Endothelial cell of umbilical vein (primary cell): ENCODE measurements at regions not wholly inside any gene's neighbourhood (a gene's known extent, or its start where the extent isn't known, plus 50 kb on each side); places are given as distances from the start of the nearest gene placed in this dataset.

Experiments used
- BruUV-seq: library from RNA; stranded (reverse); fragments of 400-500 nt; replicated peaks from 2 replicates; lab custom pipeline; 2021; lab: Mats Ljungman, UMichigan
- CTCF ChIA-PET: fragments of 300-600, 350-600 bp; sonication (Branson Sonifier 250); formaldehyde crosslinking; loops from one replicate; lab custom pipeline; 2021; ENCODE audit warnings: antibody characterized with exemption, inconsistent platforms; lab: Charles Lee
- POLR2A ChIA-PET: fragments of 300-600, 350-600 bp; sonication (Branson Sonifier 250); formaldehyde crosslinking; loops from one replicate; lab custom pipeline; 2021; ENCODE audit warnings: antibody characterized with exemption, inconsistent platforms; lab: Charles Lee
- DNase-seq: peaks from one replicate; pipeline ENCODE4 v3.0.0-alpha.2; 2011; ENCODE audit warnings: low read depth, low spot score
- FAIRE-seq: peaks from 2 replicates; lab custom pipeline; 2011; peaks lifted over from hg19 to GRCh38; lab: Jason Lieb, UNC
- H2AFZ ChIP-seq: 2 replicates; pipeline ENCODE4 v1.6.0; 2012; ENCODE audit warnings: low read depth, low read length, control low read depth, inconsistent platforms
- H3K27ac ChIP-seq: 2 replicates; pipeline ENCODE4 v1.5.1; 2011; ENCODE audit warnings: low read depth, mild to moderate bottlenecking, control low read depth, low read length, moderate library complexity; ENCODE audit not compliant: insufficient read depth
- H3K27me3 ChIP-seq, 2 experiments: 2 replicates each; pipeline versions ENCODE4 v1.6.0 to v1.6.1; 2011; ENCODE audit warnings: low read length in 2 of 2, mixed read lengths in 1 of 2; ENCODE audit not compliant: control insufficient read depth in 2 of 2, insufficient read depth in 2 of 2
- H3K36me3 ChIP-seq, 2 experiments: 2 replicates in 1 of 2; 3 replicates in 1 of 2; pipeline ENCODE4 v1.5.1; 2011; ENCODE audit warnings: low read length in 2 of 2, mild to moderate bottlenecking in 1 of 2, moderate library complexity in 1 of 2; ENCODE audit not compliant: control insufficient read depth in 2 of 2, insufficient read depth in 2 of 2; ENCODE audit errors: extremely low read depth in 1 of 2
- H3K4me1 ChIP-seq: 3 replicates; pipeline ENCODE4 v1.5.1; 2011; ENCODE audit warnings: mild to moderate bottlenecking, low read length; ENCODE audit not compliant: control insufficient read depth, insufficient read depth; ENCODE audit errors: extremely low read depth
- H3K4me2 ChIP-seq: 2 replicates; pipeline ENCODE4 v1.6.1; 2011; ENCODE audit warnings: low read length, control low read depth, mixed read lengths; ENCODE audit not compliant: insufficient read depth
- H3K4me3 ChIP-seq, 3 experiments: fragments of 200-600 bp in 1 of 3; sonication (generic), shearing (Covaris generic) in 1 of 3; replicated peaks in 1 of 3; 2 replicates each; pipeline ENCODE4 v1.5.1; 2011 to 2016; ENCODE audit warnings: control low read depth in 3 of 3, low read length in 3 of 3, mild to moderate bottlenecking in 2 of 3, inconsistent platforms in 1 of 3, low read depth in 1 of 3, moderate library complexity in 1 of 3; ENCODE audit not compliant: insufficient read depth in 1 of 3
- H3K79me2 ChIP-seq: 2 replicates; pipeline ENCODE4 v1.6.0; 2012; ENCODE audit warnings: low read length, inconsistent platforms; ENCODE audit not compliant: control insufficient read depth, insufficient read depth
- H3K9ac ChIP-seq: replicated peaks from 2 replicates; pipeline ENCODE3; 2011; ENCODE audit warnings: low read length, control low read depth; ENCODE audit not compliant: insufficient read depth; ENCODE audit errors: extremely low read depth
- H3K9me1 ChIP-seq: replicated peaks from 3 replicates; pipeline ENCODE4 v1.6.0; 2011; ENCODE audit warnings: mild to moderate bottlenecking, low read length; ENCODE audit not compliant: control insufficient read depth, insufficient read depth; ENCODE audit errors: extremely low read depth
- H3K9me3 ChIP-seq: replicated peaks from 2 replicates; pipeline ENCODE4 v1.5.1; 2012; ENCODE audit warnings: low read length, inconsistent platforms; ENCODE audit not compliant: control insufficient read depth, insufficient read depth
- H4K20me1 ChIP-seq: replicated peaks from 2 replicates; pipeline ENCODE3; 2011; ENCODE audit warnings: mild to moderate bottlenecking, low read length; ENCODE audit not compliant: control insufficient read depth, insufficient read depth; ENCODE audit errors: extremely low read depth
- EZH2 ChIP-seq: IDR thresholded peaks from 2 replicates; pipeline ENCODE4 v1.6.1; 2012; ENCODE audit warnings: borderline replicate concordance, low read depth, mild to moderate bottlenecking, moderate library complexity, low read length, inconsistent platforms; ENCODE audit not compliant: severe bottlenecking
- FOS ChIP-seq: IDR thresholded peaks from 2 replicates; pipeline ENCODE4 v1.6.1; 2011; ENCODE audit warnings: mild to moderate bottlenecking, low read length, moderate library complexity, borderline replicate concordance; ENCODE audit not compliant: insufficient read depth
- GATA2 ChIP-seq: IDR thresholded peaks from 2 replicates; pipeline ENCODE4 v1.7.0; 2011; ENCODE audit warnings: low read depth, mild to moderate bottlenecking, moderate library complexity, mixed read lengths, low read length; ENCODE audit not compliant: insufficient read length, insufficient read depth
- JUN ChIP-seq: IDR thresholded peaks from 2 replicates; pipeline ENCODE4 v1.6.1; 2011; ENCODE audit warnings: borderline replicate concordance, low read depth; ENCODE audit not compliant: insufficient read length, insufficient read depth
- MYC ChIP-seq: IDR thresholded peaks from one replicate; pipeline ENCODE4 v1.6.1; 2011; ENCODE audit warnings: mild to moderate bottlenecking, low read depth, low read length
- POLR2A ChIP-seq: IDR thresholded peaks from 2 replicates; pipeline ENCODE4 v1.6.1; 2012; ENCODE audit warnings: low read depth, mild to moderate bottlenecking, control low read depth, low read length
- POLR2AphosphoS5 ChIP-seq: IDR thresholded peaks from 2 replicates; pipeline ENCODE4 v1.6.1; 2012; ENCODE audit warnings: low read depth, mild to moderate bottlenecking, control low read depth, low read length, moderate library complexity; ENCODE audit not compliant: insufficient read depth
- dilution Hi-C: fragments of 300-500 bp; cut with MboI; formaldehyde crosslinking; loops from one replicate; pipeline ENCODE4 v1.15.0; 2019; ENCODE audit warnings: low sequenced_read_pairs; ENCODE audit not compliant: extremely low pct_ligation_motif_present
- intact Hi-C: fragments of 100-400 bp; cut with micrococcal nuclease; formaldehyde crosslinking; loops from one replicate; pipeline ENCODE4 v1.10.0; 2022
- TF ChIP-seq, protein P1 (sequence below), 2 donors: IDR thresholded peaks; 1 replicate in 1 of 2; 2 replicates in 1 of 2; pipeline ENCODE4 v1.5.1; 2011; ENCODE audit warnings: low read length in 2 of 2, mild to moderate bottlenecking in 2 of 2, moderate library complexity in 2 of 2, control low read depth in 1 of 2, inconsistent platforms in 1 of 2, low read depth in 1 of 2; ENCODE audit not compliant: insufficient read depth in 1 of 2; ENCODE audit errors: extremely low read depth in 1 of 2
- TF ChIP-seq, protein P2 (sequence below): IDR thresholded peaks from 2 replicates; pipeline ENCODE4 v1.6.1; 2011; ENCODE audit not compliant: insufficient read depth, insufficient read length

DNA sequence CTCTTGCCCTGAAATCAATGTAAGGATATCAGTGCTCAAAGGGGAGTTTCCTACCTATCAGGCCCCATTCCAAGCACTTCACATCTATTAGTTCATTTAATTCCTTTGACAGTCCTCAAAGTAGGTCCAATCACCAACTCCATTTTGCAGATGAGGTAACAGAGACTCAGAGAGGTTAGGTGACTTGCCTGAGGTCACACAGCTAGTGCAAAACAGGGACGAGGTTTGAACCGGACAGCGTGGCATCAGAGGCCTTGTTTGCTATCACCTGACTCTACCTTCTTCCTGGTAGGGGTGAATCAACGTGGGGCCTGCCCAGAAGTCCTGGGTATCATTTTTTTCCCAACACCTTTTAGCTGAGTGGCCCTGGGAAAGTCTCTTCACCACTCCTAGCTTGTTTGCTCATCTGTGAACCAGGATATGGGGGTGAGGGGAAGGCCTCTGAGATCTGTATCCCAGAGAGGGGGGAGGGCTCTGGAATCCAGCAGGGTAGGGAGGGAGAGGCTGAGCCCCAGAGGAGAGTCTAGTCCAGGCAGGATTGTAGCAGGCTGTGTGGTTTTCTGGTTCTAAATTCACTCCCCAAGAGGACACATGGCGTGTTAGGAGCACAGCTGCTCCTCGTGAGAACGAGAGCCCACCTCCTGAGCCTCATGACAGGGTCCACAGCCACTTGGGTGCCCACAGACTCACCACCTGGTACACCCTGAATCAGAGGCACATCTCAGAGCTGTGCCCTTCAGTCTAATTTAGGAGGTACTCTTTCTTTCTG, 174.7 kb downstream of the MN1 start:
- TF ChIP-seq MYC (no peak), POLR2AphosphoS5 (no peak), GATA2 (no peak), JUN (no peak), FOS (no peak), POLR2A (no peak), EZH2 (no peak)
- TF ChIP-seq, protein P1, sequence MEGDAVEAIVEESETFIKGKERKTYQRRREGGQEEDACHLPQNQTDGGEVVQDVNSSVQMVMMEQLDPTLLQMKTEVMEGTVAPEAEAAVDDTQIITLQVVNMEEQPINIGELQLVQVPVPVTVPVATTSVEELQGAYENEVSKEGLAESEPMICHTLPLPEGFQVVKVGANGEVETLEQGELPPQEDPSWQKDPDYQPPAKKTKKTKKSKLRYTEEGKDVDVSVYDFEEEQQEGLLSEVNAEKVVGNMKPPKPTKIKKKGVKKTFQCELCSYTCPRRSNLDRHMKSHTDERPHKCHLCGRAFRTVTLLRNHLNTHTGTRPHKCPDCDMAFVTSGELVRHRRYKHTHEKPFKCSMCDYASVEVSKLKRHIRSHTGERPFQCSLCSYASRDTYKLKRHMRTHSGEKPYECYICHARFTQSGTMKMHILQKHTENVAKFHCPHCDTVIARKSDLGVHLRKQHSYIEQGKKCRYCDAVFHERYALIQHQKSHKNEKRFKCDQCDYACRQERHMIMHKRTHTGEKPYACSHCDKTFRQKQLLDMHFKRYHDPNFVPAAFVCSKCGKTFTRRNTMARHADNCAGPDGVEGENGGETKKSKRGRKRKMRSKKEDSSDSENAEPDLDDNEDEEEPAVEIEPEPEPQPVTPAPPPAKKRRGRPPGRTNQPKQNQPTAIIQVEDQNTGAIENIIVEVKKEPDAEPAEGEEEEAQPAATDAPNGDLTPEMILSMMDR (IDR thresholded peaks at IDR 0.05; ENCODE audit: extremely low read depth in 1 of 2, insufficient read depth in 1 of 2, low read depth in 1 of 2, low read length in 2 of 2) = no peak
- TF ChIP-seq, protein P2, sequence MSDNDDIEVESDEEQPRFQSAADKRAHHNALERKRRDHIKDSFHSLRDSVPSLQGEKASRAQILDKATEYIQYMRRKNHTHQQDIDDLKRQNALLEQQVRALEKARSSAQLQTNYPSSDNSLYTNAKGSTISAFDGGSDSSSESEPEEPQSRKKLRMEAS = no peak
- no peak overlapping the region for H3K4me2 ChIP-seq
- FAIRE-seq (no peak), DNase-seq (no peak)
- no peak overlapping the region for H3K27ac ChIP-seq
- no peak overlapping the region for H3K4me3 ChIP-seq
- no peaks in the 10 kb centered on the region for H3K4me1 ChIP-seq
- H3K9ac ChIP-seq = no peak overlapping the region
- no peaks in the 10 kb centered on the region for H3K79me2 ChIP-seq
- ChIA-PET CTCF (no interaction called here), POLR2A (no interaction called here)
- BruUV-seq = no TSS peak
- dilution Hi-C loops (no loop called here), intact Hi-C loops (no loop called here)
- no peaks in the 10 kb centered on the region for H3K9me1 ChIP-seq
- H3K36me3 ChIP-seq = no peaks in the 10 kb centered on the region
- H3K9me3 ChIP-seq = no peaks in the 10 kb centered on the region
- H4K20me1 ChIP-seq = no peaks in the 10 kb centered on the region
- peaks cover 0 to 4% of the 10 kb centered on the region in 2 experiments for H3K27me3 ChIP-seq
- H2AFZ ChIP-seq = no peak overlapping the region
